NCI-H82 treated with DMSO at 0.1 percent for 48 hours (cell line): ENCODE measurements at regions not wholly inside any gene's neighbourhood (a gene's known extent, or its start where the extent isn't known, plus 50 kb on each side); places are given as distances from the start of the nearest gene placed in this dataset.

ENCODE experiments used
- DNase-seq: peaks from one replicate; lab custom pipeline; 2025; ENCODE audit not compliant: unreplicated experiment; lab: John Stamatoyannopoulos, UW

DNA sequence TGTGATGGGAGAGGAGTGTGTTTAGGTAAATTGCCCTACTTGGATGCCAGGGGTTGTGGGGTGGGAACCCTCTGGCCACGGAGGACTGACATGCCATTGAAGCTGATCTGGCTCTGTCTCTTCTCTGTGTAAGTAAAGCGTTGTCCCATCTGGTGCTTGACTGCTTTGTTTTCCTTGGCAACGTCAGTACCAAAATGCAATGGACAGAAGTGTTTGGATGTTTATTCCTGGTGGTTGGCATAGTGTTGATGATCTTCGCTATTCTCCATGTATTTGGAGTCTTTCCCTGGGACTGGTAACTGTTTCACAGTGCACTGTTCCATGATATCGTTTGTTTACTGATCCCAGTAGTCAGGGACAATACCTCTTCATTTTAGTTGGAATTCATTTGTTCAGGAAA lies 130.5 kb upstream of the MCTP2 start:
- no peak for DNase-seq

DNA sequence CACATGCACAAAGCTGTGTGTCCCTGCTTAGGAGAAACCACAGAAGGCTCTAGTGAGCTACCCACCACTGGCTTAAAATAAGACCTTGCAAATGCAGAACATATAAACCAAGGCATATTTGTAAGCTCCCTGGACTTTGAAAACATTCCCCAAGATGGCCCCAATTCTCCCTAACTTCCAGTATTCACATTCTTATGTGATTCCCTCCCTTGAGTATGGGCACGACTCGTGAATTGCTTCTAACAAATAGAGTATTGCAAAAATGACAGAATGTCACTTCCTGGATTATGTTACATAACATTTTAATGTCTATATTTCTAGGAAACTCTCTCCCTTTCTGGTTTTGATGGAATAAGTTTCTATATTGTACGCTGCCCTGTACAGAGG lies 131.8 kb upstream of the MCTP2 start:
- no peak for DNase-seq

DNA sequence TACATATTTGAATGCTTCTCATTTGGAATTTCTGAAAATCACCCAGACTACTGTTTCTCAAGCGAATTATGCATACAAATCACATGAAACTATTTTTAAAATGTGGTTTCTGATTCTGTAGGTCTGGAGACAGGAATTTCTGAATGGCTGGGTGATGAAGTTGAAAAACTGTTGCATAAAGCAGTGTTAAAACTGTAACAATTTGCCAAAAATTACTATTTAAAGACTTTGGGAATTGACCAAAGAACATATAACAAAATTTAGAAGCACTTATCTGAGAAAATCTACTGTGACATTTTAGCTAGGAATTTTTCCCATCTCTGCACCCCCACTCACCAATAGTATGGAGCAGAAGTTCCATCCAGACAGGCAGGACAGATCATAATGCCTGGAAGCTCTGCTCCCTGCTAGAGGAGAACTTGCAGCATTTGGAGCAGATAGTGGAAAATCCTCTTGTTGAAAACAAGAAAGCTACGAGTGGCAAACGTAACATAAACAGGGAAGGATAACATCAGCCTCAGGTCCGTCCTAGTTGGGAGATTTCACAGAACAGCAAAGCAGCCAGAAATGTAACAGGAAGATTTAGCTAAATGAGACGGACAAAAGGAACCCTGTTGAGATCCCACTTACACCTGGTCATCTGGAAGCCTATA lies 132.3 kb upstream of the MCTP2 start:
- DNase-seq, result no peak

DNA sequence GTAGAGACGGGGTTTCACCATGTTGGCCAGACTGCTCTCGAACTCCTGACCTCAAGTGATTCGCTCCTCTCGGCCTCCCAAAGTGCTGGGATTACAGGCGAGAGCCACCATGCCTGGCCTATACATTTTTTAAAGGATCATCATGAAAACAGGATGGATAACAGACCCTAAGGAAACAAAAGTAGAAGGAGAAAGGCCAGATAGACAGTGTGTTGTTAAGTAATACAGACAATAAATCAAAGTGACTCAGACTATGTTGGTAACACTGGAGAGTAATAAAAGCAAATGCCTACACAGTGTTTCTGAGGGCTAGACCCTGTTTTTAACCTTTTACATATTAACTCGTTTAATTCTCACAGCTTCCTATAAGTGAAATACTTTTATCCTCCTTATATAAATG lies 133.8 kb upstream of the MCTP2 start:
- DNase-seq, result no peak

DNA sequence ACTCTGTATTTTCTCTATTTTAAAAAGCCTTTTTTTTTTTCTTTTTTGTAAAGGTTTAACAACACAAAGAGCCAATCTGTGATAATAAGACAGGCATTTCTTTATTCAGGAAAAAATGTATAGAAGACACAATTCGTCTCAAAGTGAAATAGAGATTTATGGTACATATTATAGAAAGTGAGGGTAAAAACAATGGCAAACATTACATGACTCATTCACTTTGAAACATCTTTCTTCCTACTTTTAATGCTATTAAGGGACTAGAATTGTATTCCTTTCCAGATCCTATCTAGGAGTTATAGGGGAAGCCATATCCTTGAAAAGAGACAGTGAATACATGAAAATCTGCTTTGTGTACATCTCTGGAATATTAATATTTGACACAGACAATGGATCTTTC lies 137.1 kb upstream of the MCTP2 start:
- DNase-seq, result no peak

DNA sequence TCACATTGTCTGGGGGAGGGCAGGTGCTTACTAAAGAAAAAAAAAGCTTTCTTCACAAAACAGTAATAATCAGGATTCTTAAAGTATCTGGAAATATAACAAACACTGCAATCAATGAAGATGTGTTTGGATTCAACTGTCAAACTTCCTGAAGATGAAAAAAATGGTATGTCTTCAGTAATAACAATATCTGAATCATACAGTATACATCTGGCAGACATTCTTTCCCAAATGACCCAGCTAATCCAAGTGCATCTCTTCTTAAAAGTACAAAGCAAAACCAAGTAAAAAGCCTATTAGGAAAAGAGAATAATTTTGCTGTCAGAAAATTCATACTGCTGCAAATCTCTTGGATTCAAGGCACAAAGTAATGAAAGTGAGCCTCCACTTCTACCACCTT lies 145.0 kb upstream of the MCTP2 start:
- no peak for DNase-seq

DNA sequence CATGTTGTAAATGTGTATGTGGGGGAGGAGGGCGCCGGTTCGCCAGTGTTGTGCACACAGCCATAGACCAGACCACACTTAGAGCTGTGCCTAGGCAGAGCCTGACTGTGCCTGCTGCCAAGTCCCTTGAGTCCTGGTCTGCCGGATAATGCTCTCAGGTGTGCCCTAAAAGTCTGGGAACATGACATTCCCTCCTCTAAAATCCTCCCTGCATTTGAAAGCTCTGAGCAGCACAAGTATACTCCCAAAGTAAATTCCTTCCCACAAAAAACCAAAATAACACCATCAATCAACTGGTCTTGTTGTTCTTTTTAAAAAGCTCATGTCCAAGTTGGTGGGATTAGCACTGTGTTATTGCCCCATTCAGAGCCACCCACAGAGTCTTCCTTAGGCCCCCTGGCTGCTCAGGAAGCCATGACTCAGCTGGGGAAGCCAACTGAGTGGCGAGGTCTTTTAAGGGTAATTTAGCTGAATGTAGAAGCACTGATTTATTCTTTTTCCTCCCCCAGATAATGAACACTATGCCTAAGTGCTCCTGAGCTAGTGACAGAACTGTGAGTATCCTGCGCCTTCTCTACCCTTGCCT lies 147.8 kb upstream of the MCTP2 start:
- DNase-seq, result no peak

DNA sequence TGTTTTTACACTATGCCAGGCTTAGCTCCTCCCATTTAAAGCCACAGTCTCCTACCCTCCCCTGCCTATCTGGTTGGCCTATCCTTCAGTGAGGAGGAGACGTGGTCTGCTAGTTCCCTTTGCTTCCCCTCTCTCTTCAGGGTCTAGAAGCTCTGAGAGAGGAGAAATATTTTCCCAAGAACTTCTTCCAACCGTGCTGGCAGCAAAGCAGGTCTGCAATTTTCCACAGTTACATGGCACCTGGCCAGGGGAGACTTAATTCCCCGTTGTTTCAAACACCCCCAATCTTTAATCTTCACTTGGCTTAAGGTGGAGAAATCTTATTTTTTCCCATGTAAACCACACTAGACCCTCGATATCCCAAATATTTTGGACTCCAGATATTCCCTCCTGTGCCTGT lies 149.5 kb upstream of the MCTP2 start:
- DNase-seq, result no peak

DNA sequence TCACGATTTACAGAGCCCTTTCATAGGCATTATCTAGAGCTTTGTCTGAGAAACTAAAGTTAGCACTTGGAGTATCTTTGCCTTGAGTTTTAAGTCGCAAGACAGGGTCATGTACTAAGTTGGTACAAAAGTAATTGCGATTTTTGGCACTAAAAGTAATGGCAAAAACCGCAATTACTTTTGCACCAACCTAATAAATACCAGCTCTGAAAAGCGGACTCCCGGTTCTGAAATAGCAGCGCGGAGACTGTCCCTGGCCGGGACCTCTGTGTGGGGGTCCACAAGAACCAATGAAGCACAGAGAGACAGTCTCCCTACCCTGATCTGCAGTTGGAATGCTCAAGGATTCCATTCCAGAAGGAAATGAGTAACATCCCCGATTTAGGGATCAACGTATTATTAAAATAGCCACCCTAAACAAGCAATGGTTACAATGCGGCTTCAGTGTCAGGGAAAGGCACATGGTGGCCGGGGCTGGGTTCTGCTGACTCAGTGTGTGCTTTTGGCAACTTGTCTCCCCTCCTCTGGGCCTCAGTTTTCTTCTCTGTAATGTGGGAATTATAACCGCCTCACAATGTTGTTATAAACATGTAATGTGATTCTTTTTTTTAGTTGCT lies 150.3 kb upstream of the MCTP2 start:
- no peak for DNase-seq

DNA sequence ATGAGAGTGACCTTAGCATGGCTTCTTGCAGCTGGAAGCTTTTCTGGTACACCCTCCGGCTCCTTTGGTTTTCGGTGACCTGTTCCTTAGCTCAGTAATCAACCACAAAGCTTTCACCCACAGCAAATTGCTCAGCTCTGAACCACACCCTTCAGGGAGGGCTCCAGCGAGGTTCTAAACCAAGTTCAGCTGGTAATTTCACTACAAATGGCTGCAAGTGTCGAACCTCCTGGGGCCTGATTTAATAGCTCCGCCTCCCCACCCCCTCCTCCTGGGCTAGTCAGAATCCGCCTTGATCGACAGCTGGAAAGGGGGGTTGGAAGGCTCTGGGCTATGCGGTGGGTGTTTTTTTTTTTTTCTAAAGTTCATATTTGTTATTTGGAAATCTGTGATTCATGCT lies 150.9 kb upstream of the MCTP2 start:
- no peak for DNase-seq

DNA sequence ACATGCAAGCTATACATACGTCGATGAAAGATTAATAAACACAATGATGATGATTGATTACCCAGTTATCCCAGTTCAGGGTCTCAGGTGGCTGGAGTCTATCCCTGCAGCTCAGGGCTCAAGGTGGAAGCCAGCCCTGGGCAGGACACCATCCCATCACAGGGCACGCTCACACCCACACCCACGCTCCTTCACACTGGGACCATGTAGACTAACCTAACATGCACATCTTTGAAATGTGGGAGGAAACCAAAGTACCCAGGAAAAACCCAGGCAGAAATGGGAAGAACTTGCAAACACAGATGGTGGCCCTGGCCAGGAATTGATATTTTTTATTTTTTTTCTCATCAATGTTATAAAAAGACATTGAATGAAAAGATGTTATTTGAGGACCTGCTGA lies 151.4 kb upstream of the MCTP2 start:
- DNase-seq, result no peak

DNA sequence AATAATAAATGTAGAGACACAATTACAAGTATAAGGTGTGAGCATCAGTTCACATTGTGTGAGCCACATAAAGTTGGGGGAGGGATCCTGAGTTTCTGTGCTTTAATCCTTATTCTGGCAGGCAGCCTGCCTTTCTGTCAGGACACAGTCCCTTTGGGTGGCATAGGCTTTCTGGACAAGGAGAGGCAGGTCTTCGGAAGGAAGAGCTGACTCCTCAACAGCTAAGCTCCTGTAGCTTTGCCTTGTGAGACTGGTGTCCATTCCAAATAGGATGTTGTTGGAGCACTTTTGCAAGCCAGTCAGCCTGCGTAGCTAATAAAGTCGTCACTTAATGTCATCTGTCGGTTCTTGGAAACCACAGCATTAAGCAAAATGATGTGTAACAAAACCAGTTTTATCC lies 151.9 kb upstream of the MCTP2 start:
- DNase-seq, result no peak

DNA sequence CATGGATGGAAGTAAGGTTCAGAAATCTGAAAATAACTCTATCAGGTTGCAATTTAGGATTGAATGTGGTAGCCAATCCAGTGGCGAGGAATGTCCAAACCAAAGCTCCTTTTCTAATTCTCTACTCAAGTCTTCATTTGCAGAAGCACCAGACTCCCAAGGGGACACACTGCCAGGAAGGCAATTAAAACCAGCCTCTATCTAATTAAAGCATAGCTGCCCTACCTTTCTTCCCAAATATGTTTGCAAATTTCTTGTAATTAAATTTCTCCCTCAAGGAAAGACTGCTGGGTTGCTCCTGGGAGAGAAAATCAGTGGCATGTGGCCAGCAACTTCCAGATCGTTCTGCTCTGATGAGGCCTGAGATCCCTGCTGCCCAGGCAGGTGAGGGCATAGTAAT lies 153.4 kb upstream of the MCTP2 start:
- no peak for DNase-seq

DNA sequence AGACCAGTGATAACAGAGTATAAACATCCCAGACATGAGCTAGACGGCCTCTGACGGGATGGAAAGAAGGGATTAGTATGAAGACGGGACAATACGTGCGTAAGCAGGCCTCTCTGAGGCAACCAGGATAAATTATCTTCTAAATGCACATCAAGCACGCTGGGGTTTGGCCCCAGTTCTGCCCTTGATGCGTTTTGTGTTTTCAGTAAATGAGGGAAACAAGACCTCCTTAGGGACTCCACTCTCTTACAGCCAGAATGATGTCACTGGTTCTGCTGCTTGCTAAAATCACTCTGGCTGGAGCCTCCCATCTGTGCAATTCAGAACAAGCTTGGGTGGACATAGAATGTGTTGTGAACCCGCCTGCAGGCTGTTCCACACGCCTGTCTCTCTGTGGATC lies 156.0 kb upstream of the MCTP2 start:
- DNase-seq, result no peak

DNA sequence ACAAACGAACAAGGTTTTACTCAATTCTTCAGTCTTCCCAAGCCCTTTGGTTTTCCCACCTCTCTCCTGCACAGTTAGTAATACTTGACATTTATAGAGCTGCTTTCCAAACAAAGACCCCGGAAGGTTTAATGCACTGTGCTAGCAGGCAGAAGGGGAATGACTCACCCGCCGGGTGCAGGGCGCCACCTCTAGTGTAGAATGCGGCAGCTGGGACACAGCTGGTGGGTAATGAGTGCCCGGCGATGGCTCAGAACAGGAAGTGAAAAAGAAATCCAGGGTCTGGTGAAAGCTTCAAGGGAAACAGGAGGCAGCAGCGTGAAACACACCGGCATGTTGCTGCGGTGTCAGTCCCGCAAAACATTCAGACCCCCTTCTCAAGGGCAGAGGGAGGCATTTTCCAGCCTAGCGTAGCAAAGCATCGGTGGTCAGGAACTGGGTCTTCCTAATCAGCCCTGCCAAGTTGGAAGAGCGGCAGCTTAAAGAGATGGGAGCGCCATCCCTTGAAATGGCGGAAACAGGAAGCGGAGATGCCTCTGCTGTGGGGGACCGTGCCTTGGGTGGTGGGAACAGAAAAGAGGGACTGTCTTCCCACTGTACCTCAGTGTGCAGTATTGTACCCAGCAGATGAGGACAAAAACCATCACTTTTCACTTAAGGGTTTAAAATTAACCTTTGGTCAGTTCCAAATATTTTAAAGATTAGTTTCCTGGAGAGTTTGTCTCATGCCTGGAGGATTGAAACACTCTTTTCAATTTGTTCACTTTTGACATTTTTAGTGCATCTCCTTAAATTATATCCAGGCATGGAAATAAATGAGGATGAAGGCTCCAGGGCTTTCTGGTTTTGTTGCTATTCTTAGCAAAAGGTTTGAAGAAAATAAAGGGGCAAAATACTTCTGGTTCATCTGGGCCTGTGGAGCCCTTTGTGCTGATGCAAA lies 160.7 kb upstream of the MCTP2 start:
- DNase-seq, result no peak

DNA sequence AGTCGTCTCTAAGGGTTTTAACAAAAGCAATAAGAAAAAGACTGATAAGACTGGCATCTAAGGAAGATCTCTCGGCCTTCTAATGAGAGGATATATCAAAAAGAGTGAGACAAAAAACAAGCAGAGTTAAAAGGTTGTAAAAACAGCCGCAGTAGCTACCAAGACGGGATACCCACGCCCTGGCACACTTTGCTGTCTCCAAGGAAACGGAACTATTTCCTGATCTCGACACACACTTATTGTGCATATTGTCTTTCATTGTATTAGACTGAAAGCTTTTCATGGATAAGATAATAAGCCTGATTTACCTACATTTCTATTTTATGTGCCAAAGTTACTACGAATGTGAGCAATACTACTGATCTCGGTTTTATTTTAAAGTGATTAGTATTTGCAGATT lies 161.5 kb upstream of the MCTP2 start:
- no peak for DNase-seq

DNA sequence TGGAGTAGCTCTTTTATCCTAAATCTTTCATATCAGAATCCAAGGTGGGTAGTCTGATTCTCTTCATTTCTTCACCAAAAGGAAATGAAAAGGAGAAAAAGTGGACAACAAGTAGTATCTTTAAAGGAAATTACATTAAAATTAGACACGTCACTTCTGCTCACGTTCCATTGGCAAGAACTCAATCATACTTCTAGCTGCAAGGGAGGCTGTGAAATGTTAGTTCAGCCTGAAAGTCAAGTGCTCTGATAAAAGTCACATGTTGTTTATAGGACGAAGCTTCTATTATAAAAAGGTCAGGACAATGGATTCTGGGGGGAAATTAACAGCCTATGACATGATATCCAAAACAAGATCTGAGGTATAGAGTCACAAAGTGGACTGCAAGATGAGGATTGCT lies 164.6 kb upstream of the MCTP2 start:
- DNase-seq, result no peak

DNA sequence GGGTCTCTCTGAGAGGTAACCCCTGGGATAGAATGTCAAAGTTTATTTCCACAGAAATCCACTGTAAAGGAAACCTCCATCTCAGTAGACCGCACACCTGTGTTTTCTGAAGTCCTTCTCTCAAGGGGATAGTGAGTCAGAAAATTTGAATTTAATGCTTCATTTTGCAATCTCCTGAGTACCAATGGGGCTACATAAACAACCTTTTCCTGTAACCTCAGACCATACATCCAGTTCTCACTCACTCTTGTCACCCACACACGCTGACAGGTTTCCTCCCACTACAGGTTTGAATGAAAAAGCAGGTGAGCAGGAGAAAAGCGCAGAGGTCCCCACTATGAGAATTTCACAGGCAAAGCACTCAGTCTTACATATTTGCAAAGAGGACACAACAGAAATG lies 165.3 kb upstream of the MCTP2 start:
- no peak for DNase-seq

DNA sequence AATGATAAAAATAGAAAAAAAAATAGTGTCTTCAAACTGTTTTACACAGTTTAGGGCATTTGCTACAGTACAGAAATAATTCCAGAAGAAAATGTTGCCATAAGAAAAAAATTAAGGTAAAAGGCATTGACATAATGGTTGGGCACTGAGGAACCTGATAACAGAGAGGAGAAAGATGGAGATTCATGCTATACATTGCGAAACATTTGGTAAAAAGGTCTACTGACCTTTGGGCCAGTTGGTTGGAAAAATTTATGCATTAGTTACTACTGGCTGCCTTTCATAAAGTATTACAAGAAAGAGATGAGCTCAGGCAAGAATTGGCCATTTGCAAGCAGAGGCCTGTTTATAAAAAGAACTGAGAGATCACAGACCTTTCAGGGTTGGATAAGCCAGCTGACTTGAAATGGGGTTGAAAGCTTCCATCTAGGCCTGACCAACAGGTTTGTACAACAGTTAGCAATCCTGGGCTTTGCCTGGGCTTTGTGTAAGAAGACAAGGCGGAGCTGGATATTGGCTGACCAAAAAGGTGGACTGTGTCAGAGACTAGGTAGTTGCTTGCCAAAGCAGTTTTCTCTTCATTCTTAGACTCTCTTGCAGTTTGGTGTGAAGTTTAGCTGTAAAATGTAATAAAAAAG lies 166.6 kb upstream of the MCTP2 start:
- no peak for DNase-seq

DNA sequence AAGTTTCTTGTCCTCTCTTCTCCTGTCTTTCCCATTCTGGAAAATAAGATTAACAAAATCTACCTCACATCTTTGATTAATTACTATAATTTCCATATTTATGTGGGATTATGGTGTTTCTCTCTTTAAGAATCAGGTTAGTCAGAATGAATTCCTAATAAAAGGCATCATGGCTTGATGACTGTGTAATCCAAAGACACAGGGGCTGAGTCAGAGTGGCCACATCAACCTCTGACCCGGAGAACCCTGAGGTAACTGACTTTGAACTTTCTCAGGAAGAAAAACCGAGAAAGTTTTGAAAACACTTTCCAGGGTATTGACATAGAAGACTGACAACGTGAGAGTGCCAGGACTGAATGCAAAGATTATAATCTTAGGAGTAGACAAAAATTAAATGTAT lies 170.3 kb upstream of the MCTP2 start:
- DNase-seq, result no peak

DNA sequence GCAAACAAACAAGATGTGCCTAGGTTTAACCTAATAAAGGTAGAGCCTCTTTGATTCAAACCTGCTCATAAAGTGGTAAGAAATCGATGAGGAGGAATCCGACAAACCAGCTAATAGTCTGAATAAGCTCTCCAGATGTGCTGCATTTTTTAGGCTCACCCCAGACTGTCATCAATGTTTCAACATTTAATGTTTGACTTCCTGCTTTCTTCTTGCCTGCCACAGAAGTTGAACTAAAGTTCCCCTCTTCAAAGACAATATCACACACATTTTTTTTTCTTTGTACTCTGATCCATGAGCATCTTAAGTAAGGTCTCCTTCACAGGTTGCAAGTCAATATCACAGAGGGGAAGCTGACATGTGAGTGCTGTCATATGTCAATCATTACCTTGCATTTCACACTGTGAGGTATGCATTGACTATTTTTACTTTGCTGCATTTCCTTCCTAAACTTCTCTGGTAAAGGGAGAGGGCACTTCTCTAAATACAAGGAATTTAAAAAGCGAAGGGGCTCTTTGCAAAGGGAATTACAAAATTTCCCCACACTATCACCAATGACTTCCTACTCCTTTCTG lies 172.3 kb upstream of the MCTP2 start:
- DNase-seq, result no peak
